ENCODE measurements at regions not wholly inside any gene's neighbourhood (a gene's known extent, or its start where the extent isn't known, plus 50 kb on each side); places are given as distances from the start of the nearest gene placed in this dataset.

DNA sequence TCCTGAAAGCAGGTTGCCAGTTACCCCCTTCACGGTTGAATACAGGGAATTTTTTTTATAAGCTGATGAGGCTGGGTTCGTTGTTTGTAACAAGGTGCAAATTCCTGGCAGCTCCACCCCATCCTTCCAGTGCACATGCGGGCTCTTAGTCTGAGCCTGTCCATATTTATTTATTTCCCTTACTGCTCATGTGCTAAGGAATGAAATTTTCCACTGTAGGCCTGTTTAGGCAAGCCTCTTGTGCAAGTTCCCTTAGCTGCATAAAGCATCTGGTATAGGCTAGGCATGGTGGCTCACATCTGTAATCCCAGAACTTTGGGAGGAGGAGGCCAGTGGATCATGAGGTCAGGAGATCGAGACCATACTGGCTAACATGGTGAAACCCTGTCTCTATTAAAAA lies 560.9 kb upstream of the PCDH9 start:
- no peak overlapping the region for H3K4me3 ChIP-seq
- DNase-seq (ENCODE audit: low read depth in 1 of 2, low spot score in 1 of 2), result no peak
- TF ChIP-seq, protein P1, sequence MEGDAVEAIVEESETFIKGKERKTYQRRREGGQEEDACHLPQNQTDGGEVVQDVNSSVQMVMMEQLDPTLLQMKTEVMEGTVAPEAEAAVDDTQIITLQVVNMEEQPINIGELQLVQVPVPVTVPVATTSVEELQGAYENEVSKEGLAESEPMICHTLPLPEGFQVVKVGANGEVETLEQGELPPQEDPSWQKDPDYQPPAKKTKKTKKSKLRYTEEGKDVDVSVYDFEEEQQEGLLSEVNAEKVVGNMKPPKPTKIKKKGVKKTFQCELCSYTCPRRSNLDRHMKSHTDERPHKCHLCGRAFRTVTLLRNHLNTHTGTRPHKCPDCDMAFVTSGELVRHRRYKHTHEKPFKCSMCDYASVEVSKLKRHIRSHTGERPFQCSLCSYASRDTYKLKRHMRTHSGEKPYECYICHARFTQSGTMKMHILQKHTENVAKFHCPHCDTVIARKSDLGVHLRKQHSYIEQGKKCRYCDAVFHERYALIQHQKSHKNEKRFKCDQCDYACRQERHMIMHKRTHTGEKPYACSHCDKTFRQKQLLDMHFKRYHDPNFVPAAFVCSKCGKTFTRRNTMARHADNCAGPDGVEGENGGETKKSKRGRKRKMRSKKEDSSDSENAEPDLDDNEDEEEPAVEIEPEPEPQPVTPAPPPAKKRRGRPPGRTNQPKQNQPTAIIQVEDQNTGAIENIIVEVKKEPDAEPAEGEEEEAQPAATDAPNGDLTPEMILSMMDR (IDR thresholded peaks at IDR 0.05; ENCODE audit: low read depth, low read length), result no peak
- H3K27me3 ChIP-seq, result no peaks in the 10 kb centered on the region
- H3K4me1 ChIP-seq (ENCODE audit: low read depth), result no peaks in the 10 kb centered on the region
- H3K27ac ChIP-seq, result no peak overlapping the region
- H3K36me3 ChIP-seq, result no peaks in the 10 kb centered on the region
- peaks cover 4% of the 10 kb centered on the region for H3K9me3 ChIP-seq (ENCODE audit: low read depth)

- H3K27me3 ChIP-seq, result no peaks in the 10 kb centered on the region
- no peak overlapping the region for H3K4me3 ChIP-seq
- no peaks in the 10 kb centered on the region for H3K9me3 ChIP-seq (ENCODE audit: low read depth)
- no peaks in the 10 kb centered on the region for H3K36me3 ChIP-seq
- no peak overlapping the region for H3K27ac ChIP-seq
- TF ChIP-seq, protein P1 (IDR thresholded peaks at IDR 0.05; ENCODE audit: low read depth, low read length), result no peak
- no peaks in the 10 kb centered on the region for H3K4me1 ChIP-seq (ENCODE audit: low read depth)
- no peak for DNase-seq (ENCODE audit: low read depth in 1 of 2, low spot score in 1 of 2)
Measured at GRCh38 chr13:67776151-67776550, 546.0 kb upstream of the PCDH9 start.

GRCh38 chr13:67775359-67775758 lies 545.2 kb upstream of the PCDH9 start:
- TF ChIP-seq, protein P1 (IDR thresholded peaks at IDR 0.05; ENCODE audit: low read depth, low read length), result no peak
- no peaks in the 10 kb centered on the region for H3K36me3 ChIP-seq
- H3K27me3 ChIP-seq, result no peaks in the 10 kb centered on the region
- H3K9me3 ChIP-seq (ENCODE audit: low read depth), result no peaks in the 10 kb centered on the region
- no peak overlapping the region for H3K27ac ChIP-seq
- no peaks in the 10 kb centered on the region for H3K4me1 ChIP-seq (ENCODE audit: low read depth)
- no peak overlapping the region for H3K4me3 ChIP-seq
- DNase-seq (ENCODE audit: low read depth in 1 of 2, low spot score in 1 of 2), result no peak

DNA sequence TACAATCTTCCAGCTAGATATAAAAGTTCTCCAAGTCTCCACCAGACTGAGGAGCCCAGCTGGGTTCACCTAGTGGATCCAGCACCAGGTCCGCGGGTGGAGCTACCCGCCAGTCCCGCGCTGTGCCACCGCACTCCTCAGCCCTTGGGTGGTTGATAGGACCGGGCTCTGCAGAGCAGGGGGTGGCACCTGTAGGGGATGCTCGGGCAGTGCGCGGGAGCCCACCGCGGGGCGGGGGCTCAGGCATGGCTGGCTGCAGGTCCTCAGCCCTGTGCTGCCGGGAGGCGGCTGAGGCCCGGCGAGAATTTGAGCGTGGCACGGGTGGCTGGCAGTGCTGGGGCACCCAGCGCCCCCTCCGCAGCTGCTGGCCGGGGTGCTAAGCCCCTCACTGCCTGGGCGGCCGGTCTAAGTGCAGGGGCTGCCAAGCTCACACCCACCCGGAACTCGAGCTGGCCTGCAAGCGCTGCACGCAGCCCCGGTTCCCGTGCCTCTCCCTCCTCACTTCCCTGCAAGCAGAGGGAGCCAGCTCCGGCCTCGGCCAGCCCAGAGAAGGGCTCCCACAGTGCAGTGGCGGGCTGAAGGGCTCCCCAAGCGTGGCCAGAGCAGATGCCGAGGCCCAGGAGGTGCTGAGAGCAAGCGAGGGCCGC lies 542.8 kb upstream of the PCDH9 start:
- no peak for DNase-seq (ENCODE audit: low read depth in 1 of 2, low spot score in 1 of 2)

GRCh38 chr13:67771106-67771505 lies 541.0 kb upstream of the PCDH9 start:
- H3K27me3 ChIP-seq, result no peaks in the 10 kb centered on the region
- no peak for DNase-seq (ENCODE audit: low read depth in 1 of 2, low spot score in 1 of 2)
- H3K9me3 ChIP-seq (ENCODE audit: low read depth), result no peaks in the 10 kb centered on the region
- H3K27ac ChIP-seq, result no peak overlapping the region
- no peaks in the 10 kb centered on the region for H3K36me3 ChIP-seq
- no peak overlapping the region for H3K4me3 ChIP-seq
- TF ChIP-seq, protein P1 (IDR thresholded peaks at IDR 0.05; ENCODE audit: low read depth, low read length), result no peak
- no peaks in the 10 kb centered on the region for H3K4me1 ChIP-seq (ENCODE audit: low read depth)

More for the DNA sequence above, 542.8 kb upstream of the PCDH9 start:
- TF ChIP-seq, protein P1 (IDR thresholded peaks at IDR 0.05; ENCODE audit: low read depth, low read length), result no peak
- H3K4me3 ChIP-seq, result no peak overlapping the region
- H3K27me3 ChIP-seq, result no peaks in the 10 kb centered on the region
- no peaks in the 10 kb centered on the region for H3K4me1 ChIP-seq (ENCODE audit: low read depth)
- H3K27ac ChIP-seq, result no peak overlapping the region
- no peaks in the 10 kb centered on the region for H3K9me3 ChIP-seq (ENCODE audit: low read depth)
- no peaks in the 10 kb centered on the region for H3K36me3 ChIP-seq
